ENCODE measurements at regions not wholly inside any gene's neighbourhood (a gene's known extent, or its start where the extent isn't known, plus 50 kb on each side); places are given as distances from the start of the nearest gene placed in this dataset.
"Not testable (repeated sequence)": the region's sequence is repeated elsewhere in the genome, so short reads cannot be mapped to it uniquely, and the experiment has no call there.

DNA sequence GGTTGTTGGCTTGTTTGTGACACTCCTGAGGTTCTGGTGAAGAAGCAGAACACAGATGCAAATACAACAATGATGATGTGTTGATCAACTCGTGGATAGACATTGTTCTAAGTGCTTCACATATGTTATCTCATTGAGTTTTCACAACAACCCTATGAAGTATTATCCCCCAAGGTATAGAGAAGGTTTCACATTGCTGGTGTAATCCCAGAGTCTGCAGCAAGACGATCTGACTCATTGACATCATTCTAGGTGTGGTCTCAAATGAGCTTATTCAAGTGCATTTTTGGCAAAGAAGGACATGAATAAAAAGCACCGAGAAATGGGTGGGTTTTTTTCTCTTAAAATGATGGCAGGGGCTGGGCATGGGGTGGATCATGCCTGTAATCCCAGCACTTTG is 64.1 kb upstream of the SCAF4 start:
- Histone ChIP-seq H3K27ac (no peak overlapping the region), H3K36me3 (ENCODE audit: insufficient read depth, low read length) (no peaks in the 10 kb centered on the region), H3K9me3 (ENCODE audit: low read depth, low read length) (no peaks in the 10 kb centered on the region), H3K4me3 (no peak overlapping the region), H3K9ac (ENCODE audit: insufficient read length) (no peak overlapping the region)
- TF ChIP-seq POLR2AphosphoS5 (IDR thresholded peaks at IDR 0.05; ENCODE audit: borderline replicate concordance, low read depth, low read length) (no peak), FOXP2 (optimal IDR thresholded peaks at IDR 0.05; ENCODE audit: control extremely low read depth, extremely low read length, insufficient read depth) (no peak), EZH2 (IDR thresholded peaks at IDR 0.05) (no peak)
- no peak for DNase-seq (ENCODE audit: low read depth, low spot score)

GRCh38 chr21:31790420-31790819 is 58.5 kb upstream of the SCAF4 start:
- H3K4me3 ChIP-seq; H3K9ac ChIP-seq (ENCODE audit: insufficient read length); DNase-seq (ENCODE audit: low read depth, low spot score); H3K36me3 ChIP-seq (ENCODE audit: insufficient read depth, low read length); H3K27ac ChIP-seq; H3K9me3 ChIP-seq (ENCODE audit: low read depth, low read length): not testable (repeated sequence)

GRCh38 chr21:31788581-31788980 is 56.7 kb upstream of the SCAF4 start:
- no peaks in the 10 kb centered on the region for H3K36me3 ChIP-seq (ENCODE audit: insufficient read depth, low read length)
- H3K27ac ChIP-seq, result no peak overlapping the region
- no peak overlapping the region for H3K4me3 ChIP-seq
- no peak for TF ChIP-seq POLR2AphosphoS5 (IDR thresholded peaks at IDR 0.05; ENCODE audit: borderline replicate concordance, low read depth, low read length)
- no peak for TF ChIP-seq EZH2 (IDR thresholded peaks at IDR 0.05)
- TF ChIP-seq FOXP2 (optimal IDR thresholded peaks at IDR 0.05; ENCODE audit: control extremely low read depth, extremely low read length, insufficient read depth), result no peak
- H3K9me3 ChIP-seq (ENCODE audit: low read depth, low read length), result no peaks in the 10 kb centered on the region
- no peak overlapping the region for H3K9ac ChIP-seq (ENCODE audit: insufficient read length)
- no peak for DNase-seq (ENCODE audit: low read depth, low spot score)

DNA sequence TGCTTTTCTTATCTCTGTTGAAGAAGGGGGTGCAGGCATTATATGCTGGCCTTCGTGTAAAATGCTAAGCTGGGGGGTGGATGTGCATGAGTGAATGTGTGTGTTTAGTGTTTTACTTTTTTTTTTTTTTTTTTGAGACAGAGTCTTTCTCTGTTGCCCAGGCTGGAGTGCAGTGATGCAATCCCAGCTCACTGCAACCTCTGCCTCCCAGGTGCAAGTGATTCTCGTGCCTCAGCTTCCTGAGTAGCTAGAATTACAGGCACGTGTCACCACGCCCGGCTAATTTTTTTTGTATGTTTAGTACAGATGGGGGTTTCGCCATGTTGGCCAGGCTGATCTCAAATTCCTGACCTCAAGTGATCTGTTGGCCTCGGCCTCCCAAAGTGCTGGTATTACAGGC is 55.8 kb upstream of the SCAF4 start:
- H3K36me3 ChIP-seq (ENCODE audit: insufficient read depth, low read length); H3K27ac ChIP-seq; H3K9ac ChIP-seq (ENCODE audit: insufficient read length); H3K4me3 ChIP-seq; H3K9me3 ChIP-seq (ENCODE audit: low read depth, low read length); DNase-seq (ENCODE audit: low read depth, low spot score): not testable (repeated sequence)

DNA sequence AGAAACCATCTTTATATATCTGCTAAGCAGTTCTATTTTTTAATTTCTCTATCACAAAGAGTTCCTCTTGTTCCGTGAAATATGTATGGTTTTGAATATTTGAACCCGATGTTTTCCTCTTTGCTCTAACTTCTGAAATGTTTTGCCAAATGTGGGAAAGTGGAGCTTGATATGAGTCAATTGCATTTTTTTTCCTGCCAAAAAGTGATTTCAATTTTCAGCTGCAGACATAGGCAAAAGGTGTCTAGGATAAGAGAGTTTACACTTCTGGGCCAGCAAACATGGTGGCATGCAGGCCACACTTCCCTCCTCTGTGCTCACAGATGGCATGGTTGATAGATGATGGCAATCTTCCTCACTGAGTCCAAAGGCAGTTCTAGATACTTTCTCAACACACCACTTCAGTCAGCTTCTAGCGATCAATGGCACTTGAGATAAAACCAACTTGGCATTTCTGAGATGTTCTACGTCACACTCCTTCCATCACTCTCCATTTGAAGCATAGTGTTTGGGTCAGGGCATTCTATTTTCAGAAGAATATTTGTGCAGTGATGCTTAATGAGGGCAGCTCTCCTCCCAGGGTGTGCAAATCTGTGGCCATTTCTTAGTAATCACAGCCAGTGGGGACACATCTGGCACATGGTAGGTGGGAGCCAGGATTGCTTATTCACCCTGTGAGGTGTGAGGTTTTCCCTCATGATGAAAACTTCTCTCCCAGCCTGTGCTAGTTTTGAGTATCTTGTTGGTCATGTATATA is 54.4 kb upstream of the SCAF4 start:
- Histone ChIP-seq H3K36me3 (ENCODE audit: insufficient read depth, low read length) (no peaks in the 10 kb centered on the region), H3K9me3 (ENCODE audit: low read depth, low read length) (no peaks in the 10 kb centered on the region), H3K27ac (no peak overlapping the region), H3K9ac (ENCODE audit: insufficient read length) (no peak overlapping the region), H3K4me3 (no peak overlapping the region)
- no peak for DNase-seq (ENCODE audit: low read depth, low spot score)
- no peak for TF ChIP-seq POLR2AphosphoS5 (IDR thresholded peaks at IDR 0.05; ENCODE audit: borderline replicate concordance, low read depth, low read length)
- TF ChIP-seq EZH2 (IDR thresholded peaks at IDR 0.05), result no peak
- TF ChIP-seq FOXP2 (optimal IDR thresholded peaks at IDR 0.05; ENCODE audit: control extremely low read depth, extremely low read length, insufficient read depth), result no peak

- not testable (repeated sequence) for H3K9me3 ChIP-seq (ENCODE audit: low read depth, low read length); H3K27ac ChIP-seq; H3K9ac ChIP-seq (ENCODE audit: insufficient read length); H3K36me3 ChIP-seq (ENCODE audit: insufficient read depth, low read length); H3K4me3 ChIP-seq
- DNase-seq (ENCODE audit: low read depth, low spot score), result peak; percentile 42
These were observed 53.6 kb upstream of the SCAF4 start for GRCh38 chr21:31785237-31786163.

- H3K9me3 ChIP-seq (ENCODE audit: low read depth, low read length), result no peaks in the 10 kb centered on the region
- TF ChIP-seq POLR2AphosphoS5 (IDR thresholded peaks at IDR 0.05; ENCODE audit: borderline replicate concordance, low read depth, low read length), result no peak
- TF ChIP-seq EZH2 (IDR thresholded peaks at IDR 0.05), result no peak
- no peak for TF ChIP-seq FOXP2 (optimal IDR thresholded peaks at IDR 0.05; ENCODE audit: control extremely low read depth, extremely low read length, insufficient read depth)
- H3K9ac ChIP-seq (ENCODE audit: insufficient read length), result no peak overlapping the region
- no peak overlapping the region for H3K27ac ChIP-seq
- H3K36me3 ChIP-seq (ENCODE audit: insufficient read depth, low read length), result no peaks in the 10 kb centered on the region
- no peak overlapping the region for H3K4me3 ChIP-seq
- DNase-seq (ENCODE audit: low read depth, low spot score), result peak; percentile 2
These were observed 49.8 kb upstream of the SCAF4 start for GRCh38 chr21:31781737-31782136.

Data from SK-N-MC (cell line).